Liver (tissue), 3 donors: ENCODE measurements at regions not wholly inside any gene's neighbourhood (a gene's known extent, or its start where the extent isn't known, plus 50 kb on each side); places are given as distances from the start of the nearest gene placed in this dataset.

Experiments used
- ATF3 ChIP-seq: IDR thresholded peaks from 2 replicates; pipeline ENCODE4 v1.6.1; 2016; ENCODE audit warnings: antibody characterized with exemption
- CTCF ChIP-seq: fragments of 150-350 bp; IDR thresholded peaks from 2 replicates; pipeline ENCODE4 v1.5.1; 2017; ENCODE audit warnings: improper control_type of control experiment, low read depth, low read length; ENCODE audit not compliant: missing input control
- MAX ChIP-seq: IDR thresholded peaks from 2 replicates; pipeline ENCODE4 v1.6.1; 2016; ENCODE audit warnings: antibody characterized with exemption
- RAD21 ChIP-seq, 2 donors: IDR thresholded peaks; 2 replicates each; pipeline ENCODE4 v1.6.1; 2016; ENCODE audit warnings: antibody characterized with exemption in 2 of 2, mild to moderate bottlenecking in 2 of 2
- REST ChIP-seq: IDR thresholded peaks from 2 replicates; pipeline ENCODE4 v1.6.1; 2016; ENCODE audit warnings: antibody characterized with exemption, mild to moderate bottlenecking
- SP1 ChIP-seq: IDR thresholded peaks from 2 replicates; pipeline ENCODE4 v1.6.1; 2018; ENCODE audit warnings: antibody characterized with exemption, mild to moderate bottlenecking
- ZBTB33 ChIP-seq: IDR thresholded peaks from 2 replicates; pipeline ENCODE4 v1.6.1; 2016; ENCODE audit warnings: antibody characterized with exemption
- donor health status: healthy.
- donor health status: healthy.

- TF ChIP-seq CTCF (no peak), REST (no peak), ATF3 (no peak), MAX (no peak), SP1 (no peak), ZBTB33 (no peak), RAD21 (IDR thresholded peaks at IDR 0.05) (no peak)
Measured at GRCh38 chr4:22268350-22269025, 247.4 kb downstream of the ADGRA3 start.
